ENCODE measurements at regions not wholly inside any gene's neighbourhood (a gene's known extent, or its start where the extent isn't known, plus 50 kb on each side); places are given as distances from the start of the nearest gene placed in this dataset.

GRCh38 chr5:174221946-174222345 is 176.4 kb downstream of the NSG2 start:
- TF ChIP-seq CTCF (IDR thresholded peaks at IDR 0.05 in 8 of 11, conservative IDR thresholded peaks at IDR 0.05 in 3 of 11): no peak
- no peak for TF ChIP-seq POLR2A (IDR thresholded peaks at IDR 0.05)
